ENCODE measurements at regions not wholly inside any gene's neighbourhood (a gene's known extent, or its start where the extent isn't known, plus 50 kb on each side); places are given as distances from the start of the nearest gene placed in this dataset.

- H3K36me3 ChIP-seq (ENCODE audit: control insufficient read depth, insufficient read depth, low read length) = no peaks in the 10 kb centered on the region
- TF ChIP-seq, protein P1, sequence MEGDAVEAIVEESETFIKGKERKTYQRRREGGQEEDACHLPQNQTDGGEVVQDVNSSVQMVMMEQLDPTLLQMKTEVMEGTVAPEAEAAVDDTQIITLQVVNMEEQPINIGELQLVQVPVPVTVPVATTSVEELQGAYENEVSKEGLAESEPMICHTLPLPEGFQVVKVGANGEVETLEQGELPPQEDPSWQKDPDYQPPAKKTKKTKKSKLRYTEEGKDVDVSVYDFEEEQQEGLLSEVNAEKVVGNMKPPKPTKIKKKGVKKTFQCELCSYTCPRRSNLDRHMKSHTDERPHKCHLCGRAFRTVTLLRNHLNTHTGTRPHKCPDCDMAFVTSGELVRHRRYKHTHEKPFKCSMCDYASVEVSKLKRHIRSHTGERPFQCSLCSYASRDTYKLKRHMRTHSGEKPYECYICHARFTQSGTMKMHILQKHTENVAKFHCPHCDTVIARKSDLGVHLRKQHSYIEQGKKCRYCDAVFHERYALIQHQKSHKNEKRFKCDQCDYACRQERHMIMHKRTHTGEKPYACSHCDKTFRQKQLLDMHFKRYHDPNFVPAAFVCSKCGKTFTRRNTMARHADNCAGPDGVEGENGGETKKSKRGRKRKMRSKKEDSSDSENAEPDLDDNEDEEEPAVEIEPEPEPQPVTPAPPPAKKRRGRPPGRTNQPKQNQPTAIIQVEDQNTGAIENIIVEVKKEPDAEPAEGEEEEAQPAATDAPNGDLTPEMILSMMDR (IDR thresholded peaks at IDR 0.05; ENCODE audit: insufficient read depth, low read length, severe bottlenecking) = no peak
- H3K4me3 ChIP-seq (ENCODE audit: low read depth, low read length) = no peak overlapping the region
- no peaks in the 10 kb centered on the region for H3K27me3 ChIP-seq (ENCODE audit: control insufficient read depth, insufficient read depth, low read length)
- DNase-seq (ENCODE audit: low read depth) (no peak), FAIRE-seq (no peak)
Observed at GRCh38 chr4:10243856-10244255, 127.3 kb upstream of the WDR1 start.

DNA sequence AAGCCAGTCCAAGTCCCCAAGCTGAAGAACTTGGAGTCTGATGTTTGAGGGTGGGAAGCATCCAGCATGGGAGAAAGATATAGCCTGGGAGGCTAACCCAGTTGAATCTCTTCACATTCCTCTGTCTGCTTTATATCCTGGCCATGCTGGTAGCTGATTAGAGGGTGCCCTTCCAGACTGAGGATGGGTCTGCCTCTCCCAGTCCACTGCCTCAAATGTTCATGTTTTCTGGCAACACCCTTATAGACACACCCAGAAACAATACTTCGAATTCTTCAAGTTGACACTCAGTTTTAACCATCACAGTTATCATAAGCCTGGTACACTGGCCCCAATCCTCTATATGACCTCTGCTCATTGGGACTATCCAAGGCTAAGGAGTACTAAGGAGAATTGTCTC, 124.1 kb upstream of the WDR1 start:
- TF ChIP-seq, protein P1 (IDR thresholded peaks at IDR 0.05; ENCODE audit: insufficient read depth, low read length, severe bottlenecking) = no peak
- DNase-seq (ENCODE audit: low read depth) = no peak
- no peak overlapping the region for H3K4me3 ChIP-seq (ENCODE audit: low read depth, low read length)
- no peak for FAIRE-seq
- no peaks in the 10 kb centered on the region for H3K27me3 ChIP-seq (ENCODE audit: control insufficient read depth, insufficient read depth, low read length)
- H3K36me3 ChIP-seq (ENCODE audit: control insufficient read depth, insufficient read depth, low read length) = no peaks in the 10 kb centered on the region

GRCh38 chr4:10239982-10240654, 123.5 kb upstream of the WDR1 start:
- no peak for FAIRE-seq

GRCh38 chr4:10237131-10237530, 120.5 kb upstream of the WDR1 start:
- FAIRE-seq = no peak
- Histone ChIP-seq H3K27me3 (ENCODE audit: control insufficient read depth, insufficient read depth, low read length) (peaks cover 3% of the 10 kb centered on the region), H3K4me3 (ENCODE audit: low read depth, low read length) (no peak overlapping the region), H3K36me3 (ENCODE audit: control insufficient read depth, insufficient read depth, low read length) (no peaks in the 10 kb centered on the region)
- no peak for DNase-seq (ENCODE audit: low read depth)
- TF ChIP-seq, protein P1 (IDR thresholded peaks at IDR 0.05; ENCODE audit: insufficient read depth, low read length, severe bottlenecking) = no peak

More at GRCh38 chr4:10239982-10240654, 123.5 kb upstream of the WDR1 start:
- H3K36me3 ChIP-seq (ENCODE audit: control insufficient read depth, insufficient read depth, low read length) = no peaks in the 10 kb centered on the region
- TF ChIP-seq, protein P1 (IDR thresholded peaks at IDR 0.05; ENCODE audit: insufficient read depth, low read length, severe bottlenecking) = no peak
- no peak for DNase-seq (ENCODE audit: low read depth)
- H3K27me3 ChIP-seq (ENCODE audit: control insufficient read depth, insufficient read depth, low read length) = peaks cover 1% of the 10 kb centered on the region
- no peak overlapping the region for H3K4me3 ChIP-seq (ENCODE audit: low read depth, low read length)

- H3K36me3 ChIP-seq (ENCODE audit: control insufficient read depth, insufficient read depth, low read length) = no peaks in the 10 kb centered on the region
Observed at GRCh38 chr4:10232114-10232513, 115.5 kb upstream of the WDR1 start.

More at GRCh38 chr4:10232114-10232513, 115.5 kb upstream of the WDR1 start:
- H3K4me3 ChIP-seq (ENCODE audit: low read depth, low read length) = no peak overlapping the region
- H3K27me3 ChIP-seq (ENCODE audit: control insufficient read depth, insufficient read depth, low read length) = peaks cover 3% of the 10 kb centered on the region
- TF ChIP-seq, protein P1 (IDR thresholded peaks at IDR 0.05; ENCODE audit: insufficient read depth, low read length, severe bottlenecking) = no peak
- no peak for FAIRE-seq
- DNase-seq (ENCODE audit: low read depth) = no peak
